Activated T-helper 1 cell treated with anti-CD3 and anti-CD28 coated beads, Interleukin-12 subunit alpha, Interleukin-12 subunit beta, Interleukin-2, Interleukin-4 antibody, amounts not matched to agents 30 ng/mL and 10 ng/mL and 1 ng/mL, durations not matched to agents 14 hours and 24 hours and 36 hours (primary cell): ENCODE measurements at regions not wholly inside any gene's neighbourhood (a gene's known extent, or its start where the extent isn't known, plus 50 kb on each side); places are given as distances from the start of the nearest gene placed in this dataset.

Experiments used
- DNase-seq: peaks from one replicate; pipeline ENCODE4 v3.0.0; 2021; ENCODE audit warnings: low spot score
- H3K27ac Mint-ChIP-seq: one replicate; pipeline ENCODE4 v1.8.0; 2021; ENCODE audit warnings: mild to moderate bottlenecking, mixed read lengths
- H3K27me3 Mint-ChIP-seq: one replicate; pipeline ENCODE4 v1.8.0; 2022; ENCODE audit warnings: mild to moderate bottlenecking, moderate library complexity, mixed read lengths; ENCODE audit not compliant: insufficient read depth
- H3K36me3 Mint-ChIP-seq: one replicate; pipeline ENCODE4 v1.8.0; 2021; ENCODE audit warnings: low read depth, mixed read lengths
- H3K4me1 Mint-ChIP-seq: one replicate; pipeline ENCODE4 v1.8.0; 2021; ENCODE audit warnings: low read depth, mixed read lengths
- H3K4me3 Mint-ChIP-seq: one replicate; pipeline ENCODE4 v1.8.0; 2021; ENCODE audit warnings: mild to moderate bottlenecking, moderate library complexity, mixed read lengths
- H3K9me3 Mint-ChIP-seq: one replicate; pipeline ENCODE4 v1.8.0; 2021; ENCODE audit warnings: mixed read lengths
- intact Hi-C: fragments of 100-400 bp; cut with micrococcal nuclease; formaldehyde crosslinking; loops from one replicate; pipeline ENCODE4 v1.15.1; 2024

- peaks cover 28% of the 10 kb centered on the region for H3K36me3 Mint-ChIP-seq
- DNase-seq = peak; percentile 17
- intact Hi-C loops = loop anchor here (1.0 to 10.0 kb wide), 9 partner anchors 8 to 547 kb away; no protein-coding TSS in a partner anchor
- peak overlapping the region; percentile 92 for H3K4me3 Mint-ChIP-seq
- peaks cover 60% of the 10 kb centered on the region for H3K4me1 Mint-ChIP-seq
- H3K9me3 Mint-ChIP-seq = no peaks in the 10 kb centered on the region
- peaks cover 5% of the 10 kb centered on the region for H3K27me3 Mint-ChIP-seq
- peak overlapping the region; percentile 98 for H3K27ac Mint-ChIP-seq
Observed at GRCh38 chr9:129487658-129488483, 133.0 kb downstream of the C9orf50 start.

GRCh38 chr9:129486756-129487657 is 133.9 kb downstream of the C9orf50 start:
- Mint-ChIP-seq H3K27ac (peak overlapping the region; percentile 98), H3K4me3 (peak overlapping the region; percentile 92), H3K9me3 (no peaks in the 10 kb centered on the region), H3K4me1 (peaks cover 60% of the 10 kb centered on the region), H3K36me3 (peaks cover 21% of the 10 kb centered on the region), H3K27me3 (peaks cover 5% of the 10 kb centered on the region)
- DNase-seq = no peak
- intact Hi-C loops = loop anchor here (5.0 to 10.0 kb wide), 3 partner anchors 162 to 548 kb away; no protein-coding TSS in a partner anchor

GRCh38 chr9:129485145-129485774 is 135.6 kb downstream of the C9orf50 start:
- no peak for DNase-seq
- Mint-ChIP-seq H3K36me3 (peaks cover 8% of the 10 kb centered on the region), H3K4me3 (peak overlapping the region; percentile 12), H3K27me3 (peaks cover 8% of the 10 kb centered on the region), H3K9me3 (no peaks in the 10 kb centered on the region), H3K4me1 (peaks cover 60% of the 10 kb centered on the region), H3K27ac (peak overlapping the region; percentile 66)
- intact Hi-C loops = loop anchor here (5.0 to 10.0 kb wide), 3 partner anchors 160 to 550 kb away; no protein-coding TSS in a partner anchor

DNA sequence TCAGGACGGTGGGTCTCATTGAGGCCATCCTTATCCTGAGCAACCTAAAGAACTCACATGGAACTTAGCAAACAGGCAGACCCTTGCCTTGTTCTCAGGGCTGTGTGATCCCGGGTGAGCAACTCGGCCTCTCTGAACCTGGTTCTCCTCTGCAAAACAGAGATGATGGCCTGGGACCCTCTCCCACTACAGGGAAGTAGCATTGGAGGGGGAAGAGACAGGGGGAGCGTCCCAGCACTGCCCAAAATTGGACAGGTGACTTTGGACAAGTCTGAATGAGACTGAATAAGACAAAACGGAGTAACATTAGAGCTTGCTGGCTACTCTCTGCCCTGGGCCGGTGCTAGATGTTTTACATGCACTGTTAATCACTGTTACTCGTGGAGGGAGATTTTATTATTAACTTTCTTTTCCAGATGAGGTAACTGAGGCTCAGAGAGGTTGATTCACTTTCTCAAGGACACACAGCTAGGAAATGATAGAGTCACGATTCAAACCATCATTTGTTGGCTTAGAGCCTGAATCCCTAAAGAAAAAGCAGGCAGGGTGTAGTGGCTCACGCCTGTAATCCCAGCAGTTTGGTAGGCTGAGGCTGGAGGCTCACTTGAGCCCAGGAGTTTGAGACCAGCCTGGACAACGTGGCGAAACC is 136.4 kb downstream of the C9orf50 start:
- DNase-seq = no peak
- Mint-ChIP-seq H3K27me3 (peaks cover 8% of the 10 kb centered on the region), H3K4me1 (peaks cover 57% of the 10 kb centered on the region), H3K4me3 (peak overlapping the region; percentile 62), H3K9me3 (no peaks in the 10 kb centered on the region), H3K27ac (peak overlapping the region; percentile 86), H3K36me3 (peaks cover 6% of the 10 kb centered on the region)
- intact Hi-C loops = loop anchor here (10.0 kb wide), 2 partner anchors 160 to 550 kb away; no protein-coding TSS in a partner anchor

- Mint-ChIP-seq H3K4me1 (peaks cover 57% of the 10 kb centered on the region), H3K4me3 (peak overlapping the region; percentile 62), H3K36me3 (peaks cover 2% of the 10 kb centered on the region), H3K27ac (peak overlapping the region; percentile 86), H3K9me3 (no peaks in the 10 kb centered on the region), H3K27me3 (peaks cover 8% of the 10 kb centered on the region)
- intact Hi-C loops = loop anchor here (10.0 kb wide), 2 partner anchors 159 to 551 kb away; no protein-coding TSS in a partner anchor
- no peak for DNase-seq
Observed at GRCh38 chr9:129483415-129484351, 137.2 kb downstream of the C9orf50 start.

DNA sequence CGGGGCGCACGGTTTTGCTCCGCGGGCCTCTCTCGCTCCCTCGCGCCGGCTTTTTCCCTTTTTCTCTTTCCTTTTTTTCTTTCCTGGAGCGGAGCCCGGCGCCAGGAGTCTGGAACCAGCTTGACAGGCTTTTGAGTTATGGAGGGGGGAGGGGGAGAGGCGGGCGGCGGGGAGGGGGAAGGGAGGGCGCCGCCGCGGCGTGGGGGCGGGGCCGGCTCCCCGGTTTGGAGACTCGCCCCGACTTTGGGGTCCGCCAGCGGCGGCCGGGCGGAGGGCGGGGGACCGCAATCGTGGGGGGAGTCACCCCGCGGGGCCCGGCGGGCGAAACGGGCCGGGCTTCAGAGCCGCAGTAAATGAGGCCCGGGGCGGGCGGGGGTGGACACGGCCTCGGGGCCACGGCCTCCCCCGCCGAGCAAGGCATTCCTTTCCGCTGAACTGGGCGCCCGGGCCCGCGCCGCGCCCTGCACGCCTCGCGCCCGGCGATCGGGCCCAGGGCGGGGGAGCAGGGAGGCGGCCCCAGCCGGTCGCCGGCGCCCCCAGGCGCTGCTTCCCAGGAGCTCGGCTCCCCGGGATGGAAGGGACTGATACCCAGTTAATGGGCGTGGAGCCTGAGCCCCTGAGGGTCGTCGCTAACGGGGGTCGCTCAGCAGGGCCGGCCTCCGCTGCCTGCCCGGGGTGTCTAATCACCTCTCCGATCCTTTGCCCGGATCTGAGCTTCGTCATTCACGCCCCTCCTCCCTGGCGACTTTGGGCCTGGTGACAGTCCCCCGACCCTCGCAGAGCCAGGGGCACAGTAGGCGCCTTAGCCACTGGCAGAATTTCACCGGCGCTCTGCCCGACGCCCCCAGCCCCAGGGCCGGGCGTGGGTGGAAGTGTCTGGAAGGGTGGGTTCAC is 138.1 kb downstream of the C9orf50 start:
- no peaks in the 10 kb centered on the region for H3K9me3 Mint-ChIP-seq
- DNase-seq = no peak
- peaks cover 52% of the 10 kb centered on the region for H3K4me1 Mint-ChIP-seq
- intact Hi-C loops = loop anchor here (10.0 kb wide), 2 partner anchors 158 to 552 kb away; no protein-coding TSS in a partner anchor
- H3K36me3 Mint-ChIP-seq = peaks cover 2% of the 10 kb centered on the region
- peak overlapping the region; percentile 70 for H3K27ac Mint-ChIP-seq
- H3K4me3 Mint-ChIP-seq = peak overlapping the region; percentile 62
- H3K27me3 Mint-ChIP-seq = peaks cover 12% of the 10 kb centered on the region

DNA sequence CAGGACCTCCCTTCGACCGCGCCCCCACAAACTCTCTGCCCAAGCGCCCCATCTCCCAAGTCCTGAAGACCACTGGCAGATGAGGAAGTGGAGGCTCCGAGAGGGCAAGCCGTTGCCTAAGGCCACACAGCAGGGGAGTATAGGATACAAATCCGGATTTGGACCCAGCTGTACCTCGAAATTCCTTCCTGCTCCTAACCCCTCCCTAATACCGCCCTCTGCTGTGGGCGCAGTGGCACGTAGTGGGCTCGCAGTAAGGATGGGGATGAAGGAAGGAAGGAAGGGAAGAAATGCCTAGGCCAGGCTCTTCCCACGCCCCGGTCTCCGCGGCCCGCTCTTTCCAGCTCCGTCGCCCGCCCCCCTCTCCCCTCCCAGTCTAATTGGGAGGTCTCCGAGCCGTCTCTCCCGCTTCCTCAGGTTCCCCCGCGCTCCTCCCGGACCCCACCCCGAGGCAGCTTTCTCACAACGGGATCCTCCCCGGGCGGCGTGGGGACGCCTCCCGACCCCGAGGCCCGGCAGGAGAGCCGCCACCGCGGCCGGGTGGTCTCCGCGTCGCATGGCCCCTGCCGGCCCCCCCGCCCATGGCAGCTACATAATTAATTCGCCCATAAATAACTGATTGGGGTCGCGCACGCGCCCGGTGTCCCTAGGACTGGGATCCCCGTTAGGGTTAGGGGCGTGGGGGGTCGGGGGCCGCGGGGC is 138.9 kb downstream of the C9orf50 start:
- H3K4me3 Mint-ChIP-seq = peak overlapping the region; percentile 56
- peaks cover 44% of the 10 kb centered on the region for H3K4me1 Mint-ChIP-seq
- DNase-seq = no peak
- intact Hi-C loops = loop anchor here (10.0 kb wide), 2 partner anchors 157 to 553 kb away; no protein-coding TSS in a partner anchor
- peaks cover 2% of the 10 kb centered on the region for H3K36me3 Mint-ChIP-seq
- H3K27me3 Mint-ChIP-seq = peaks cover 12% of the 10 kb centered on the region
- H3K27ac Mint-ChIP-seq = no peak overlapping the region
- no peaks in the 10 kb centered on the region for H3K9me3 Mint-ChIP-seq

DNA sequence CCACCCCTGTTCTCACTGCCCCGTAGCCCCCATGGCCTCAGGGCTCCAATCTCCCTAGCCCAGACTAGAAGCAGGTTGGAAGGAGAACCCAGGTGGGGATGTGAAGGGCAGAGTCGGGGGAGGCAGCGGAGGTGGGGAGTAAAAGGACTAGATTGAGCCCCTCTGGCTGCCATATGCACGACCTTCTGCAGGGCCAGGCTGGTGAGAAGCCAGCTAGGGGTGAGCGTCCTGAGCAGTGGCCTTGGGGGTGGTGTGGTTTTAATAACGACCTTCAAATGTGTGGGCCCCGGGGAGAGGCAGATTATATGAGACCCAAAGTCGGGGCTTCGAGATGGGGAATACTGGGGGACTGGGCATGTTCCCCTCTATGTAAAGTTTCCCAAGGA is 139.5 kb downstream of the C9orf50 start:
- Mint-ChIP-seq H3K4me3 (peak overlapping the region; percentile 56), H3K36me3 (peaks cover 2% of the 10 kb centered on the region), H3K27ac (peak overlapping the region; percentile 48), H3K9me3 (no peaks in the 10 kb centered on the region), H3K4me1 (peaks cover 38% of the 10 kb centered on the region), H3K27me3 (peaks cover 12% of the 10 kb centered on the region)
- intact Hi-C loops = loop anchor here (10.0 kb wide), 2 partner anchors 157 to 553 kb away; no protein-coding TSS in a partner anchor
- no peak for DNase-seq

DNA sequence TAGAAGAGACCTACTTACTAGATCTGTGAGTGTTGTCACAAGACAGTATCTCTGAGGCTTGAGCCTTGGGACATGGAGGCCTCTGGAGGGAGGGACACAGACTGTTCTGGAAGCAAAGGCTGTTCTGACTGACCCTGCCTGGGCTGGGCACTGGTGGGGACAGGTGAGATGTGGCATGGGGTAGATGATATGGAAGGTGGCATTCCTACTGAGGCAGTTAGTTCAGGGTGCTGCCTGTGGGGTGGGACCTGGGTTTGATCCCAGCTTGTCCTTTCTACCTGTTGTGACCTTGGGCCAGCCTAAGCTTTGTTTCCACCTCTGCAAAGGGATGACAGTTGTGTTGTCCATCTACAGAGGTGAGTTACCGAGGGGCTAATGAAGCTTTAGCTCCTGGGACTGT is 140.2 kb downstream of the C9orf50 start:
- intact Hi-C loops = loop anchor here (10.0 kb wide), 2 partner anchors 156 to 554 kb away; no protein-coding TSS in a partner anchor
- Mint-ChIP-seq H3K36me3 (peaks cover 2% of the 10 kb centered on the region), H3K9me3 (no peaks in the 10 kb centered on the region), H3K4me1 (peaks cover 32% of the 10 kb centered on the region), H3K27me3 (peaks cover 12% of the 10 kb centered on the region), H3K27ac (no peak overlapping the region), H3K4me3 (peak overlapping the region; percentile 56)
- DNase-seq = no peak

DNA sequence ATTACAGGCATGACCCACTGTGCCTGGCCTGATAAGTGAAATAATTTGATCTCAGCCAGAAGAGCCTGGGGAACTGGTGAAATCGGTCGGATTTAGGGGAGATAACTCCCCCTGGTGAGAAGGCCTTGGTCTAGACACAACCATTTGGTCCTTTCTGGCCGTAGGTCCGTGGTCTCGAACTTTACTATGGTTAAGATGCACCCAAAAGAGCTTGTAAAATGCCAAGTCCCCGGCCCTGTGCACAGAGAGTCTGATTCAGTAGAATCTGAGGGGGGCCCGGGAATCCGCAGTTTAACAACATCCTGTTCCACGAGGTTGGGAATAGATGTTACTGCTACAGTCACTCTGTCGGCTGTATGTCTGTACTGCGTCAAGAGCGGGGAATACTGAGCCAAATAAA is 140.7 kb downstream of the C9orf50 start:
- intact Hi-C loops = loop anchor here (10.0 kb wide), 2 partner anchors 155 to 555 kb away; no protein-coding TSS in a partner anchor
- Mint-ChIP-seq H3K27me3 (peaks cover 9% of the 10 kb centered on the region), H3K4me1 (peaks cover 27% of the 10 kb centered on the region), H3K4me3 (peak overlapping the region; percentile 43), H3K9me3 (no peaks in the 10 kb centered on the region), H3K36me3 (peaks cover 2% of the 10 kb centered on the region), H3K27ac (peak overlapping the region; percentile 18)
- no peak for DNase-seq
